Astrocyte of the spinal cord (primary cell): ENCODE measurements at regions not wholly inside any gene's neighbourhood (a gene's known extent, or its start where the extent isn't known, plus 50 kb on each side); places are given as distances from the start of the nearest gene placed in this dataset.

Source experiments
- DNase-seq: peaks from one replicate; pipeline ENCODE4 v3.0.0; 2011; ENCODE audit warnings: low read depth, low spot score
- H3K4me3 ChIP-seq: 2 replicates; pipeline ENCODE4 v1.5.1; 2011; ENCODE audit warnings: low read depth, mild to moderate bottlenecking, low read length, moderate library complexity
- in situ Hi-C: cut with HindIII; loops from 2 replicates; pipeline ENCODE4 v1.10.0; 2017; ENCODE audit warnings: low sequenced_read_pairs
- TF ChIP-seq, protein P1 (sequence below): IDR thresholded peaks from 2 replicates; pipeline ENCODE4 v1.5.1; 2012; ENCODE audit warnings: low read depth, mild to moderate bottlenecking, low read length, inconsistent platforms

DNA sequence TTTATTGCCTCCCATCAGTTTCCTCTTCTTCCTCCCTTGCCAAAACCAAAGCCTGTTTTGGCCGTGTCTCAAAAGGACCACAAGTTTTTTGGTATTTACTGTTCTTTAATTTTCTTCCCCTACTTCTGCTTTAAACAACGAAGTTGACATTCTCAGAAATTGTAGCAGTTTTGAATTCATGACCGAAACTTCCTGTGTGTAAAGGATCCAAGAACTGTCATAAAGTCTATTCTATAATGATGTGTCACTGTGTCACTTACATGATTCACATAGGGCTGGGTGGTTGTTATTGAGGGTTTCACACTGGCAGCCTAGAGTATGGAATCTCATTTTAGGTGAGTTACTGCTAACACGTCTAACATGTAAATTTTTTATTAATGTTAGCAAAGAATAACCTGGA is 741.0 kb upstream of the KLHL1 start:
- no peak for DNase-seq
- in situ Hi-C loops, result no loop called here
- TF ChIP-seq, protein P1, sequence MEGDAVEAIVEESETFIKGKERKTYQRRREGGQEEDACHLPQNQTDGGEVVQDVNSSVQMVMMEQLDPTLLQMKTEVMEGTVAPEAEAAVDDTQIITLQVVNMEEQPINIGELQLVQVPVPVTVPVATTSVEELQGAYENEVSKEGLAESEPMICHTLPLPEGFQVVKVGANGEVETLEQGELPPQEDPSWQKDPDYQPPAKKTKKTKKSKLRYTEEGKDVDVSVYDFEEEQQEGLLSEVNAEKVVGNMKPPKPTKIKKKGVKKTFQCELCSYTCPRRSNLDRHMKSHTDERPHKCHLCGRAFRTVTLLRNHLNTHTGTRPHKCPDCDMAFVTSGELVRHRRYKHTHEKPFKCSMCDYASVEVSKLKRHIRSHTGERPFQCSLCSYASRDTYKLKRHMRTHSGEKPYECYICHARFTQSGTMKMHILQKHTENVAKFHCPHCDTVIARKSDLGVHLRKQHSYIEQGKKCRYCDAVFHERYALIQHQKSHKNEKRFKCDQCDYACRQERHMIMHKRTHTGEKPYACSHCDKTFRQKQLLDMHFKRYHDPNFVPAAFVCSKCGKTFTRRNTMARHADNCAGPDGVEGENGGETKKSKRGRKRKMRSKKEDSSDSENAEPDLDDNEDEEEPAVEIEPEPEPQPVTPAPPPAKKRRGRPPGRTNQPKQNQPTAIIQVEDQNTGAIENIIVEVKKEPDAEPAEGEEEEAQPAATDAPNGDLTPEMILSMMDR, result no peak
- H3K4me3 ChIP-seq, result no peak overlapping the region

DNA sequence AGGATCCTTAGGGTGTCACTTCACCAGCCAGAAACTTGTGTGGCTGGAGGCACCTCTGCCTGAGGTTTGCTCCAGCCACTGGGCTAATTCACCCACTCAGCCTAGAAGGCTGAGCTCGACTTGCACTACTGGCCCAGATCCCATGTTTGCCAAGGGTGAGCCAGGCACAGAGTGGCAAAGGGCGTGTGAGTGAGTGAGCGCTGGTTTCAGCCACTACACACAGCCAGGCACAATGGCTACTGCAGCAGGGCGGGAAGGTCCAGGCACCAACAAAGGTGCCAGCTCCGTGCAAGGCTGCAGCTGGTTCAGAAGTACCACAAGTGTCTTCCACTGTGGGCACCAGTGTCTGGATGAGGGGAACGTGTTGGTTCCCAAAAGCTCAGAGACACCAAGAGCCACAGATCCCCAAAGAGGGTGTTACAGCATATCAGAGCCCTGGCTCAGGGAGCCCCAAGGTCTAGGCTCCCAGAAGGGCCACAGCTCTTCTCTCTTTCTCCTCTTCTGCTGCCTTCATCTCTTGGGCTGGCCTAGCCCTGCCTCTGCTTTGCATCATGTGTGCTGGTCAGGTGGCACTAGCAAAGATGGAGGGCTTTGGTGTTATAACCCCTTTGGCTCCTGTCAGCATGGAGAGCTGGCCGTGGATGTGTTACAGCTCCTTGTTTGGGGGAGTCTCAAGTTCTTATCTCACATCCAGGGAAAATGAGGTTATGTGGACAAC is 736.3 kb upstream of the KLHL1 start:
- TF ChIP-seq, protein P1, result no peak
- in situ Hi-C loops, result no loop called here
- no peak overlapping the region for H3K4me3 ChIP-seq

DNA sequence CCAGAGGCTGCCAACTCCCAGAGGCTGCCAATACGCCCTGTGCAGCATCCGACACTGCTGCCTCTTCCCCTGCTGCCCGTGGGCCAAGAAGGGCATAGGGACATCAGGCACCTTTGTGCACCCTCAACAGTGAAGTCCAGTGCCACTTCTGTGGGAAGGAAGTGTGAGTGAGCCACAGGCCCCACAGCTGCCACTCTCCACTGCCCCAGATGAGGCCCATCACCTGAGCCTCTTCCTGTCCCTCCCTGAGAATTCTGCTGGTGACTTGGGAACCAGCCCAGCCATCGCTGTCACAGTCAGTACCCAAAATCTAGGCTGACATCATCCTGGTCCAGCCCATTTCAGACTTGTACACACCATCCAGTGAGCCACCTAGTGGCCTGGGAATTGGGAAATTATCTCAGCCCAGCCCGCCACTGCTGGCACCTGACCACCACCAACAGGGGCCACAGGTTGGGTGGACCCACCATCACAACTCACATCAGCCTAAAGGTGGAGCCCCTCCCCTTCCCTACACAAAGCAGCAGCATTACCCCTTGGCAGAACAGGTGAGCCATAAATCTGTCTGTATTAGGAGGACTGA is 733.9 kb upstream of the KLHL1 start:
- DNase-seq, result no peak
- H3K4me3 ChIP-seq, result no peak overlapping the region
- in situ Hi-C loops, result no loop called here
- TF ChIP-seq, protein P1, result no peak

More for the DNA sequence above, 736.3 kb upstream of the KLHL1 start:
- DNase-seq, result no peak

DNA sequence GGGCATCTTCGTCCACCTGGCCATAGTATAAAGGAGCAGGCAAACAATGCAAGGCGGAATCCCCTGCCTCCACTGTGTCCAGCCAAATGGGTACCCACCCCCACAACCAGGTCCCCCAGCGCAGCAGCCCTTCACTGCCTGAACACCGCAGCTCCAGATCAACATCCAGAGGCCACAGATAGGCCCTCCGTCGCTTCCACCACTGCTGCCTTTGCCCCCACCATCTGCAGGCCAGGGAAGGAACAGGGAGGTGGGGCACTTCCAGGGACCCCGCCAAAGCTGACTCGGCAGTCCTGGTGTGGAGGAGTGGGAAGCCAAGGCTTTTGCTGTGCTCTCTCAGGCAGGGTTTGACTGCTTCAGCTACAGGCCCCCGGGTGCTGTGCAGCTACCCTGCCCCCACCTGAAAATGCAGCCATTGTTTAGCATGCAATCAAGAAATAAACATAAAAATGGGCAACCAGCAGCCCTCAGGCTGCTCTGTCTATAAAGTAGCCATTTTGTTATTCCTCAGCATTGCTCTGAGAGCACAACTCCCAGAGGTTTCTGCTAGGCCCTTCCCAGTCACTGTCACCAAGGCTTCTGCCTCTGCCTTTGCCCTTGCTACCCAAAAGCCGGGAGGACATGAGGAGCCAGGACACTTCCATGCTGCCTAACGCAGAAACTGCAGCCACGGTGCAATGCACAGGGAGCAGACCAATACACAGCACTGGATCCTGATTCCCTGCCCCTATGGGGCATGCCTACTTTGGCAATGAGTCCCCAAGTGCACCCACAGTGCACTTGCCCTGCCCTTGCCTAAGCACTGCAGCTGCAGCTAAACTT is 733.2 kb upstream of the KLHL1 start:
- TF ChIP-seq, protein P1, result no peak
- in situ Hi-C loops, result no loop called here
- no peak overlapping the region for H3K4me3 ChIP-seq
- DNase-seq, result no peak

DNA sequence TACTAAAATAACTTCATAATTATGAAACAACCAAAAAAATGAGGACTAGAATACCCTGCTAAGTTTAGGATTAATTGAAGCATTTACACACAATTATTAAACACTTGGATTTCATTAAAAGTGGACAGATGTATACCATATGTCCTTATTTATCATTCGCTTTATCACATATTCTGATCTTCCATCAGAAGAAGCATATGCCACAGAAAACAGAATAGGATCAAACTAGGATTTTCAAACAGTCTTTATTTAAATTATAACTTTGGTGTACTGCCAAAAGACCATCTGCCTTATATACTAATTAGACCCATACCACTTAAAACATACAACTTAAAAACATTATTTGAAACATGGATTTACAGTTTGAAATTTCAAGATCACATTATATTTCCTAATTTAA is 727.1 kb upstream of the KLHL1 start:
- TF ChIP-seq, protein P1, result no peak
- in situ Hi-C loops, result no loop called here
- no peak overlapping the region for H3K4me3 ChIP-seq
- DNase-seq, result no peak

DNA sequence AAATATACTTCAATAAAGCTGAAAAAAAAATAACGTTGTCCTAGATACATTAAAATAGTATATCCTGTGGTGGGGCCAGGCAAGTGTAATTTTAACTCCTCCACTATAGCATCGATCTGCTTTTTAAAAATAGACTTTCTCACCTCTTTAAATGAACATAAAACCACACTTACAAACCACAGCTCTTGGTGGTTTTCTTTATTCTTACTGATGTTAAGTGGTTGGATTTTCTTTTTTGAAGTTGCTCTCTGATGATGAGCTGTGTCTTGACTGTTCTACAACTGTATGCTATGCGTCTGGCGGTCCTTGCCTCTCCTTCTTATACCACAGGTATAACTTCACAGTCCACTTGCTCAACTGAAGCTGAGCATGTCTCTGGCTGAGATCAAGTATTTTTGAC is 721.5 kb upstream of the KLHL1 start:
- in situ Hi-C loops, result no loop called here
- TF ChIP-seq, protein P1, result no peak
- no peak overlapping the region for H3K4me3 ChIP-seq
- DNase-seq, result no peak
